ENCODE measurements at regions not wholly inside any gene's neighbourhood (a gene's known extent, or its start where the extent isn't known, plus 50 kb on each side); places are given as distances from the start of the nearest gene placed in this dataset.
"Not testable (repeated sequence)": the region's sequence is repeated elsewhere in the genome, so short reads cannot be mapped to it uniquely, and the experiment has no call there.

- no peak for DNase-seq (ENCODE audit: low read depth in 1 of 2, low spot score in 1 of 2)
- no peak for FAIRE-seq
- no peak for ATAC-seq
- Histone ChIP-seq H3K4me1 (no peaks in the 10 kb centered on the region), H3K4me2 (no peak overlapping the region), H3K27ac (no peak overlapping the region), H3K4me3 (no peak overlapping the region), H3K9me3 (no peaks in the 10 kb centered on the region)
- ChIA-PET CTCF (interaction anchor here (1.2 kb wide), 1 partner anchor 43 kb away, joined by 3 read pairs; no protein-coding TSS in a partner anchor), POLR2A (no interaction called here)
- WGBS (ENCODE audit: missing lambda C conversion rate), result 28% methylated on average over 5 of the region's 5 CpGs
- no peak for TF ChIP-seq HOXB13 (CRISPR knock-in tag; IDR thresholded peaks at IDR 0.05; ENCODE audit: low read depth)
- TF ChIP-seq POLR2A (IDR thresholded peaks at IDR 0.05; ENCODE audit: low read length), result no peak
- TF ChIP-seq HEYL (CRISPR knock-in tag; IDR thresholded peaks at IDR 0.05), result no peak
- no peak for TF ChIP-seq SREBF2 (IDR thresholded peaks at IDR 0.05)
Observed at GRCh38 chrX:10679387-10679786, 59.0 kb upstream of the MID1 start.

- WGBS (ENCODE audit: missing lambda C conversion rate), result 93% methylated on average over 4 of the region's 4 CpGs
- FAIRE-seq, result peak; percentile 49
Observed at GRCh38 chrX:10681167-10681566, 60.8 kb upstream of the MID1 start.

GRCh38 chrX:10683631-10684030 is 63.2 kb upstream of the MID1 start:
- H3K27ac ChIP-seq; H3K9me3 ChIP-seq; DNase-seq (ENCODE audit: low read depth in 1 of 2, low spot score in 1 of 2); H3K4me3 ChIP-seq; CTCF ChIA-PET; ATAC-seq; FAIRE-seq; H3K4me1 ChIP-seq; POLR2A ChIA-PET; H3K4me2 ChIP-seq: not testable (repeated sequence)
- 74% methylated on average over 7 of the region's 7 CpGs for WGBS (ENCODE audit: missing lambda C conversion rate)

More at GRCh38 chrX:10681167-10681566, 60.8 kb upstream of the MID1 start:
- DNase-seq (ENCODE audit: low read depth in 1 of 2, low spot score in 1 of 2), result no peak
- Histone ChIP-seq H3K4me1 (no peaks in the 10 kb centered on the region), H3K27ac (no peak overlapping the region), H3K9me3 (no peaks in the 10 kb centered on the region), H3K4me3 (no peak overlapping the region), H3K4me2 (no peak overlapping the region)
- ATAC-seq, result no peak
- POLR2A ChIA-PET, result no interaction called here
- CTCF ChIA-PET, result interaction anchor here (0.6 to 1.4 kb wide), 2 partner anchors 492 to 751 kb away, joined by 3 to 4 read pairs; no protein-coding TSS in a partner anchor
- no peak for TF ChIP-seq EP300 (IDR thresholded peaks at IDR 0.05)
- TF ChIP-seq CBX8 (IDR thresholded peaks at IDR 0.05), result no peak
- no peak for TF ChIP-seq ZFP36 (IDR thresholded peaks at IDR 0.05; ENCODE audit: borderline replicate concordance, partially characterized antibody)
- TF ChIP-seq REST (IDR thresholded peaks at IDR 0.05), result no peak
- no peak for TF ChIP-seq ZNF302 (CRISPR knock-in tag; IDR thresholded peaks at IDR 0.05)
- TF ChIP-seq MYC (IDR thresholded peaks at IDR 0.05; ENCODE audit: borderline replicate concordance, low read length), result no peak
- TF ChIP-seq CHD2 (IDR thresholded peaks at IDR 0.05; ENCODE audit: low read length, partially characterized antibody), result no peak
- no peak for TF ChIP-seq JUNB (IDR thresholded peaks at IDR 0.05)
- no peak for TF ChIP-seq HMGXB4 (CRISPR knock-in tag; IDR thresholded peaks at IDR 0.05; ENCODE audit: borderline replicate concordance)
- TF ChIP-seq HOXA7 (CRISPR knock-in tag; IDR thresholded peaks at IDR 0.05), result no peak
- no peak for TF ChIP-seq HDAC2 (IDR thresholded peaks at IDR 0.05)
- no peak for TF ChIP-seq FOSB (CRISPR knock-in tag; IDR thresholded peaks at IDR 0.05)
- TF ChIP-seq ELK1 (IDR thresholded peaks at IDR 0.05; ENCODE audit: low read depth, low read length), result no peak
- TF ChIP-seq HEYL (CRISPR knock-in tag; IDR thresholded peaks at IDR 0.05), result no peak
- TF ChIP-seq HOXB13 (CRISPR knock-in tag; IDR thresholded peaks at IDR 0.05; ENCODE audit: low read depth), result no peak
